ENCODE measurements at regions not wholly inside any gene's neighbourhood (a gene's known extent, or its start where the extent isn't known, plus 50 kb on each side); places are given as distances from the start of the nearest gene placed in this dataset.

DNA sequence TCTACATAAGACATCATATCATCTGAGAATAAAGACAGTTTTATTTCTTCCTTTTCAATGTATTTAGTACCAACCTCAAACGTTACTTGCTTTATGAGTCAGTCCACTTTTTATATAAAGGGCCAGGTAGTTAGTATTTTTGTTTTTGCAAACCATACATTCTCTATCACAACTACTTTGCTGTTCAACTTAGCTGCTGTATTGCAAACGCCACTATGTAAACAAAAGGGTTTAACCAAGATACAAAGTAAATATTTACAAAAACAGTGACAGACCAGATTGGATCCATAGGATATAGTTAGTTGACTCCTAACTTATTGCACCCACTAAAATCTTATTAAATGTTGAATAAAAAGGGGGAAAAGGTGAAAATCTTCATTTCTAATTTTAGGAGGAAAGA is 87.7 kb upstream of the FOXG1 start:
- Histone ChIP-seq H3K27me3 (no peaks in the 10 kb centered on the region), H3K4me1 (no peaks in the 10 kb centered on the region), H3K9me3 (no peaks in the 10 kb centered on the region), H3K4me3 (ENCODE audit: low read depth, low read length) (no peak overlapping the region), H3K36me3 (no peaks in the 10 kb centered on the region)
- TF ChIP-seq, protein P1, sequence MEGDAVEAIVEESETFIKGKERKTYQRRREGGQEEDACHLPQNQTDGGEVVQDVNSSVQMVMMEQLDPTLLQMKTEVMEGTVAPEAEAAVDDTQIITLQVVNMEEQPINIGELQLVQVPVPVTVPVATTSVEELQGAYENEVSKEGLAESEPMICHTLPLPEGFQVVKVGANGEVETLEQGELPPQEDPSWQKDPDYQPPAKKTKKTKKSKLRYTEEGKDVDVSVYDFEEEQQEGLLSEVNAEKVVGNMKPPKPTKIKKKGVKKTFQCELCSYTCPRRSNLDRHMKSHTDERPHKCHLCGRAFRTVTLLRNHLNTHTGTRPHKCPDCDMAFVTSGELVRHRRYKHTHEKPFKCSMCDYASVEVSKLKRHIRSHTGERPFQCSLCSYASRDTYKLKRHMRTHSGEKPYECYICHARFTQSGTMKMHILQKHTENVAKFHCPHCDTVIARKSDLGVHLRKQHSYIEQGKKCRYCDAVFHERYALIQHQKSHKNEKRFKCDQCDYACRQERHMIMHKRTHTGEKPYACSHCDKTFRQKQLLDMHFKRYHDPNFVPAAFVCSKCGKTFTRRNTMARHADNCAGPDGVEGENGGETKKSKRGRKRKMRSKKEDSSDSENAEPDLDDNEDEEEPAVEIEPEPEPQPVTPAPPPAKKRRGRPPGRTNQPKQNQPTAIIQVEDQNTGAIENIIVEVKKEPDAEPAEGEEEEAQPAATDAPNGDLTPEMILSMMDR (IDR thresholded peaks at IDR 0.05; ENCODE audit: low read depth, low read length) = no peak
- no peak for DNase-seq

DNA sequence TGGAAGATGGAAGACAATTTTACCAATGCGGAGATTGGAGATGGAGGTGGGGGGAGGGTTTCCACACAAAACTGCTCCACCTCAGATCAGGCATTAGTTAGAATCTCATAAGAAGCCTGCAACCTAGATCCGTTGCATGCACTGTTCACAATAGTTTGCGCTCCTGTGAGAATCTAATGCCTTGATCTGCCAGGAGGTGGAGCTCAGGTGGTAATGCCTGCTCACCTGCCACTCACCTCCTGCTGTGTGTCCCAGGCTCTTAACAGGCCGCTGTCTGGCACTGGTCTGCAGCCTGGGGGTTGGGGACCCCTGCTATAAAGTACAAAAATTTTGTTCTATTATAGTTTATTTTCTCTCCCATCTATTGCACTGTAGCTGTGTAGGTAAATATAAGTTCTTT is 84.9 kb upstream of the FOXG1 start:
- TF ChIP-seq, protein P1 (IDR thresholded peaks at IDR 0.05; ENCODE audit: low read depth, low read length) = no peak
- Histone ChIP-seq H3K4me1 (no peaks in the 10 kb centered on the region), H3K9me3 (no peaks in the 10 kb centered on the region), H3K4me3 (ENCODE audit: low read depth, low read length) (no peak overlapping the region), H3K27me3 (no peaks in the 10 kb centered on the region), H3K36me3 (no peaks in the 10 kb centered on the region)
- no peak for DNase-seq

DNA sequence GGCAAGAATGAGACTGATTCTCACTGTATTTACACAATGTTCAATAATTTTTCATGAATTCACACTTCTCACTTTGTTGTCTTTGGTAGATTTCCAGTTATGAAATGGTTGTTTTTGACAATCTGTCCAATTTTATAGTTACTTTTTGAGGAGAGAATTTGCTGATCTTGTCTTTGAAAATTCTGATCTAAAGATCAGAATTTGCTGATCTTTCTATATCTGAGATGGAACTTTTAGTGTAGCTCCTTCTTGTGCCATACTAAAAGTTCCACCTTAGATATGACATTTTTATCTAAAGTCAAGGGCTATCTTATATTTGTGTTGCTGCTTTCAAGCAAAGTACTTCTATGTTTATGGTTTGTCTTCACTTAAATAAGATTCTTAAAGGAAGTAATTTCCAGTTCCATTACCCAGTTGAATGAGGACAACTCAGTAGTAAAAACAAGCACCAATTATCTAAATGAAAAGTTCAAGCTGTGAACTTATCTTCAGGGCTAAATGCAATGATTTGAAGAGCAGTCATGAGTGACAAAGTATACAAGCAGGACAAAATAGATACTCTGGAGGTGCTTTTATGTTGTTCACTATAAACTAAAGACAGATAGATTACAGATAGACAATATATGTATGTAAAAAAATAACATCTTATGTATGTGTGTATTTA is 76.4 kb upstream of the FOXG1 start:
- no peak for DNase-seq
- Histone ChIP-seq H3K36me3 (no peaks in the 10 kb centered on the region), H3K27me3 (no peaks in the 10 kb centered on the region), H3K9me3 (no peaks in the 10 kb centered on the region), H3K4me1 (no peaks in the 10 kb centered on the region), H3K4me3 (ENCODE audit: low read depth, low read length) (no peak overlapping the region)
- TF ChIP-seq, protein P1 (IDR thresholded peaks at IDR 0.05; ENCODE audit: low read depth, low read length) = no peak

- Histone ChIP-seq H3K27me3 (no peaks in the 10 kb centered on the region), H3K9me3 (no peaks in the 10 kb centered on the region), H3K4me1 (no peaks in the 10 kb centered on the region), H3K4me3 (ENCODE audit: low read depth, low read length) (no peak overlapping the region), H3K36me3 (no peaks in the 10 kb centered on the region)
- DNase-seq = no peak
- TF ChIP-seq, protein P1 (IDR thresholded peaks at IDR 0.05; ENCODE audit: low read depth, low read length) = no peak
Observed at GRCh38 chr14:28695109-28695508, 71.5 kb upstream of the FOXG1 start.

DNA sequence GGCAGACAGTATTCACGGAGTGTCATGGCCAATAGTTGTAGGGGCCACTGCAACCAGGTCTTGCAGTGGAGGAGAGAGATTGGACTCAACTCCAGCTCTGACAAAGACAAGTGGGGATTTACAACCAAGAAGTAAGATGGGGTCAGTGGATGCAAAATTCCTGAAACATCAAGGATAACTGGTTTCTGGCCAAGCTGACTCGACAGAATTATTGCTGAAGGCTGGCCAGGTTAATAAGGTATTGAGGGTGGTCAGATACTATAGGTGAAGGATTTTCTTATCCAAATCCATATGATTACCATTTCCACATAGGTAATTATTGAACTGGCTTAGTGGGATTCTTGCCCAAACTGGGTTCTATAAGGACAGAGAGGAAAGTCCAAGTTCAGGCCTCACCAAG is 64.9 kb upstream of the FOXG1 start:
- no peaks in the 10 kb centered on the region for H3K36me3 ChIP-seq
- no peaks in the 10 kb centered on the region for H3K27me3 ChIP-seq
- TF ChIP-seq, protein P1 (IDR thresholded peaks at IDR 0.05; ENCODE audit: low read depth, low read length) = no peak
- no peaks in the 10 kb centered on the region for H3K9me3 ChIP-seq
- DNase-seq = no peak
- no peak overlapping the region for H3K4me3 ChIP-seq (ENCODE audit: low read depth, low read length)
- H3K4me1 ChIP-seq = no peaks in the 10 kb centered on the region

DNA sequence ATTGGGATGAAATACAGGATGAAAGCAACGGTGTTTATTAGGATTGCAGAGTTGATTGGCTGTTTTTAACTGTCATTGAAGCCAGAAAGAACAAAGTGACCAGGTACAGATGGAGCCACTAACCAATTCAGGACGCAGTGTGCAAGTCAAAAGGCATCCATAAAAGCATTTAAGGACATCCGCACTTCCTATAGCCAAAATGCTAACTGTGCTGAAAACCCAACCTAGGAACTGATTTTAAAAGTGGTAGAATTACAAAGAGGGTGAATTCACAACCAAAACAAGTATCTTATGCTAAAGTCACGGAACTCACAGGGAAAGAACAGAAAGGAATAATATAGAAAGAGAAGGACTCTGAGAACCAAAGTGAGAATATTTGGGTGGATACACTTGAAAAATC is 63.1 kb upstream of the FOXG1 start:
- H3K4me3 ChIP-seq (ENCODE audit: low read depth, low read length) = no peak overlapping the region
- H3K27me3 ChIP-seq = no peaks in the 10 kb centered on the region
- no peaks in the 10 kb centered on the region for H3K9me3 ChIP-seq
- no peaks in the 10 kb centered on the region for H3K36me3 ChIP-seq
- TF ChIP-seq, protein P1 (IDR thresholded peaks at IDR 0.05; ENCODE audit: low read depth, low read length) = no peak
- H3K4me1 ChIP-seq = no peaks in the 10 kb centered on the region
- no peak for DNase-seq
